Left hindlimb (tissue), 1 donor: ENCODE measurements at regions not wholly inside any gene's neighbourhood (a gene's known extent, or its start where the extent isn't known, plus 50 kb on each side); places are given as distances from the start of the nearest gene placed in this dataset.
"Not testable (repeated sequence)": the region's sequence is repeated elsewhere in the genome, so short reads cannot be mapped to it uniquely, and the experiment has no call there.

Source experiments
- DNase-seq: peaks from one replicate; pipeline ENCODE4 v3.0.0-alpha.2; 2018

- DNase-seq, result peak; percentile 56
Observed at GRCh38 chr6:87755708-87756671, 54.0 kb upstream of the AKIRIN2 start.

GRCh38 chr6:87754828-87755227 lies 52.8 kb upstream of the AKIRIN2 start:
- no peak for DNase-seq

GRCh38 chr6:87753131-87753685 lies 51.2 kb upstream of the AKIRIN2 start:
- no peak for DNase-seq

GRCh38 chr6:87752503-87752902 lies 50.5 kb upstream of the AKIRIN2 start:
- not testable (repeated sequence) for DNase-seq
